ENCODE measurements at regions not wholly inside any gene's neighbourhood (a gene's known extent, or its start where the extent isn't known, plus 50 kb on each side); places are given as distances from the start of the nearest gene placed in this dataset.

DNA sequence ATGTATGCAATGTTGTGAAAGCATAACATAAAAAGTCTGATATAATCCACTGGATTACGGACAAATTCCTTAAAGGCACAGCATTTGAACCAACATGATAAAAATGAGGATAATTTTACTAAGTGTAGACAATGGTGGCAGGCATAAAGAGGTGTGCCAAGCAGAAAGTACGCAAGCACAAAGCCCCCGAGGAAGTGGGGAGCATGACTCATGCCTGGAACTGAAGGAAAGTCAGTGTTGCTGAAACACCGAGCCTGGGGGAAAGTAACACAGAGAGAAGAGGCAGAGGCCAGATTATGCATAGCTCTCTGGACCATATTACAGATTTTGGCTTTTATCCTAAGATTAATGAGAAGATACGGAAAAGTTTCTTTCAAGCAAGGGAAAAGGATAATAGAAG, 490.0 kb upstream of the PHF14 start:
- TF ChIP-seq EZH2 (IDR thresholded peaks at IDR 0.05; ENCODE audit: borderline replicate concordance, low read depth, low read length, severe bottlenecking): no peak
- TF ChIP-seq, protein P1, sequence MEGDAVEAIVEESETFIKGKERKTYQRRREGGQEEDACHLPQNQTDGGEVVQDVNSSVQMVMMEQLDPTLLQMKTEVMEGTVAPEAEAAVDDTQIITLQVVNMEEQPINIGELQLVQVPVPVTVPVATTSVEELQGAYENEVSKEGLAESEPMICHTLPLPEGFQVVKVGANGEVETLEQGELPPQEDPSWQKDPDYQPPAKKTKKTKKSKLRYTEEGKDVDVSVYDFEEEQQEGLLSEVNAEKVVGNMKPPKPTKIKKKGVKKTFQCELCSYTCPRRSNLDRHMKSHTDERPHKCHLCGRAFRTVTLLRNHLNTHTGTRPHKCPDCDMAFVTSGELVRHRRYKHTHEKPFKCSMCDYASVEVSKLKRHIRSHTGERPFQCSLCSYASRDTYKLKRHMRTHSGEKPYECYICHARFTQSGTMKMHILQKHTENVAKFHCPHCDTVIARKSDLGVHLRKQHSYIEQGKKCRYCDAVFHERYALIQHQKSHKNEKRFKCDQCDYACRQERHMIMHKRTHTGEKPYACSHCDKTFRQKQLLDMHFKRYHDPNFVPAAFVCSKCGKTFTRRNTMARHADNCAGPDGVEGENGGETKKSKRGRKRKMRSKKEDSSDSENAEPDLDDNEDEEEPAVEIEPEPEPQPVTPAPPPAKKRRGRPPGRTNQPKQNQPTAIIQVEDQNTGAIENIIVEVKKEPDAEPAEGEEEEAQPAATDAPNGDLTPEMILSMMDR (IDR thresholded peaks at IDR 0.05; ENCODE audit: borderline replicate concordance, extremely low read depth, low read length, poor library complexity, severe bottlenecking): no peak
